ENCODE measurements at regions not wholly inside any gene's neighbourhood (a gene's known extent, or its start where the extent isn't known, plus 50 kb on each side); places are given as distances from the start of the nearest gene placed in this dataset.

DNA sequence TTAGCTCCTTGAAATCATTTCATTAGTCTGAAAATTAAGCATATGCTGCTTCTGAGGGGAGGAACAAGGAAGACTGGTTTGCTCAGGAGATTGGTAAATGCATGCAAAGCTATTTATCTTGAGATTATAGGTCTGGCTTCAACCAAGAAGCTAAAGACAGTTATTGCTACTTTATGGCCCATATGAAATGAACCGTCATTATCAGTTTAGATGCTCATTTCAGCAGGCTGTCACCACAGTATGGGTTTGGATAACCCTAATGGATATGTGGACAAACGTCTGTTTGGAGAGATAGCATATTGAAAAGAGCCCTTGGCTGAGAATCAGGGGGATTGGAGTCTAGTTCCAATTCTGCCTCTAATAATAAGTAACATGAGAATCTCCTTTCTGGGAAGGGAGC, 922.6 kb downstream of the TUSC7 start:
- no peaks in the 10 kb centered on the region for H3K36me3 Mint-ChIP-seq (ENCODE audit: low read depth)
- TF ChIP-seq CTCF (IDR thresholded peaks at IDR 0.05): no peak
- no peak for DNase-seq
- H3K27ac Mint-ChIP-seq: no peak overlapping the region
- H3K4me1 Mint-ChIP-seq (ENCODE audit: low read depth): peaks cover 15% of the 10 kb centered on the region
- H3K4me3 Mint-ChIP-seq: no peak overlapping the region
- H3K9me3 Mint-ChIP-seq: peaks cover 3% of the 10 kb centered on the region; the same call in 1 of the 2 replicates
- no peaks in the 10 kb centered on the region; the same call in none of the 2 replicates for H3K27me3 Mint-ChIP-seq (ENCODE audit: insufficient read depth)

DNA sequence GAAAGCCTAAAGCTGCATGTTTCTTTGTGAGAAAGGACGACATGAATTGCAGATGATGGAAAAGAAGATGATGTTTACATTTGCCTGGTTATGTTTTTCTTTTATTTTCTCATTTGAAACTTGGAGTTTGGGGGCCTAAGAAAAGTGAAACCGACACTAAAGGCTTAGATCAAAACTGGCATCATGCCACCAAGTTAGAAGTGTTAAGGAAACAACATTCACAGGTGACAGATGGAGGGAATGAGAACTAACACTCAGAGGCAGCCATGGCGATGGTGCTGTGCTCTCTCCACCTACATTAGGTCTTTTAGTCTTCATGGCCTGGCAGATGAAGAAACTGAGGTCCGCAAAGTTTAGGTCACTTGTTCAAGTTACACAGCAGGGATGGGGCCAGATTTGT, 923.6 kb downstream of the TUSC7 start:
- no peak for TF ChIP-seq CTCF (IDR thresholded peaks at IDR 0.05)
- H3K36me3 Mint-ChIP-seq (ENCODE audit: low read depth): no peaks in the 10 kb centered on the region
- no peak overlapping the region for H3K4me3 Mint-ChIP-seq
- peaks cover 7% of the 10 kb centered on the region; the same call in 1 of the 2 replicates for H3K9me3 Mint-ChIP-seq
- DNase-seq: no peak
- no peak overlapping the region for H3K27ac Mint-ChIP-seq
- H3K27me3 Mint-ChIP-seq (ENCODE audit: insufficient read depth): no peaks in the 10 kb centered on the region; the same call in none of the 2 replicates
- peaks cover 15% of the 10 kb centered on the region for H3K4me1 Mint-ChIP-seq (ENCODE audit: low read depth)

- no peak for DNase-seq
- TF ChIP-seq CTCF (IDR thresholded peaks at IDR 0.05): no peak
- no peaks in the 10 kb centered on the region; the same call in none of the 2 replicates for H3K27me3 Mint-ChIP-seq (ENCODE audit: insufficient read depth)
- no peak overlapping the region for H3K27ac Mint-ChIP-seq
- no peaks in the 10 kb centered on the region for H3K36me3 Mint-ChIP-seq (ENCODE audit: low read depth)
- H3K4me1 Mint-ChIP-seq (ENCODE audit: low read depth): no peaks in the 10 kb centered on the region
- no peak overlapping the region for H3K4me3 Mint-ChIP-seq
- peaks cover 7% of the 10 kb centered on the region; the same call in 1 of the 2 replicates for H3K9me3 Mint-ChIP-seq
Observed at GRCh38 chr3:117637666-117638065, 928.1 kb downstream of the TUSC7 start.

- no peak for TF ChIP-seq CTCF (IDR thresholded peaks at IDR 0.05)
- Mint-ChIP-seq H3K27ac (no peak overlapping the region), H3K9me3 (no peaks in the 10 kb centered on the region; the same call in 1 of the 2 replicates), H3K4me3 (no peak overlapping the region), H3K36me3 (ENCODE audit: low read depth) (no peaks in the 10 kb centered on the region), H3K4me1 (ENCODE audit: low read depth) (no peaks in the 10 kb centered on the region), H3K27me3 (ENCODE audit: insufficient read depth) (peaks cover 2% of the 10 kb centered on the region; the same call in 1 of the 2 replicates)
- no peak for DNase-seq
Observed at GRCh38 chr3:117644203-117644602, 934.6 kb downstream of the TUSC7 start.

DNA sequence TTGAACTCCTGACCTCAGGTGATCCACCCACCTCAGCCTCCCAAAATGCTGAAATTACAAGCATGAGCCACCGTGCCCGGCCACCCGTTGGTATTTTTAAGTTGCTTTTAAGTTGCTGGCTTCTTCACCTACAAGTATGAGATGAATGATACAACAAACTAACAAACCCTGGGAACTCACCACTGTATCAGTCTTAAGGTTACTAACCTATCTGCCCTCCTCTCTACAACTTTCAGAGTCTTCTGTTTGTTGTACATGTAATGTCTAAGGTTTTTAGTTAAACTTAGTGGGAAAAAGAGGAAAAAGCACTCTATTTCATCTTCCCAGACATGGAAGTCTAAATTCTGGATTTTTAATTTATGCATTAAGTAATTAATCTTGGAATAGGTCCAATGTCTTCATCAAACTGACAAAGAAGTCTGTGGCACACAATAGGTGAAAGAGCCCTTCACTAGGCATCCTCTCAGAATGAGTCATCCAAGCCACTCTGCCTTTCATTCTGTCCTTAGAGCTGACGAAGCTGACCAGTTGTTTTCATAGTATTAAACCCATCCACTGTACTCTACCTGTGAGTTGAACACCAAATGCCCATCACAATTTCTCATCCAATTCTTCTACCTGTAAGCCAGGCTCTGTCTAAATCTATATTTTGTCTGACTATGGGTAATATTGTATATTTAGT, 936.1 kb downstream of the TUSC7 start:
- Mint-ChIP-seq H3K27me3 (ENCODE audit: insufficient read depth) (peaks cover 2% of the 10 kb centered on the region; the same call in 1 of the 2 replicates), H3K36me3 (ENCODE audit: low read depth) (no peaks in the 10 kb centered on the region), H3K9me3 (no peaks in the 10 kb centered on the region; the same call in 1 of the 2 replicates), H3K27ac (no peak overlapping the region), H3K4me3 (no peak overlapping the region), H3K4me1 (ENCODE audit: low read depth) (no peaks in the 10 kb centered on the region)
- DNase-seq: no peak
- TF ChIP-seq CTCF (IDR thresholded peaks at IDR 0.05): no peak
